ENCODE measurements at regions not wholly inside any gene's neighbourhood (a gene's known extent, or its start where the extent isn't known, plus 50 kb on each side); places are given as distances from the start of the nearest gene placed in this dataset.
A peak's percentile ranks its signal among the peaks of the same experiment; 100 is the strongest.
"Not testable (repeated sequence)": the region's sequence is repeated elsewhere in the genome, so short reads cannot be mapped to it uniquely, and the experiment has no call there.

DNA sequence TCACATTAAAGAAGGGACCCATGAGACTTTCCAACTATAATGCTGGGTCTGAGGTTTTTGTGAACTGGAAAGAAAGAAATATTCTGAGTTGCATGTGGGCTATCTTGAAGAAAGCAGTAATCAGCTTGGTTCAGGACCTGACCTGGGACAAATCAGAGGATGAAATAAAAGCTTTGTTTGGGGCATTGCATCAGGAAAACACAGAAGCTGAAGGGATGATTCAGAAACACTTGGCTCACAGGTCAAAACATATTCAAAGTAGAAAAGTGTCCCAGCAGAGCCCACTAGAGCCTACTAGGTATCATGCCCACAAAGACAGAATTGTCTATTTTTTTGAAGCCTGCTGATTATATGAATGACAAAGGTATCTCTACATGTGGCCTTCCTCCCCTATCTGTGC, 174.8 kb upstream of the TSPY4 start:
- DNase-seq (ENCODE audit: low read depth); H3K4me3 ChIP-seq (ENCODE audit: low read length): not testable (repeated sequence)
- TF ChIP-seq, protein P1, sequence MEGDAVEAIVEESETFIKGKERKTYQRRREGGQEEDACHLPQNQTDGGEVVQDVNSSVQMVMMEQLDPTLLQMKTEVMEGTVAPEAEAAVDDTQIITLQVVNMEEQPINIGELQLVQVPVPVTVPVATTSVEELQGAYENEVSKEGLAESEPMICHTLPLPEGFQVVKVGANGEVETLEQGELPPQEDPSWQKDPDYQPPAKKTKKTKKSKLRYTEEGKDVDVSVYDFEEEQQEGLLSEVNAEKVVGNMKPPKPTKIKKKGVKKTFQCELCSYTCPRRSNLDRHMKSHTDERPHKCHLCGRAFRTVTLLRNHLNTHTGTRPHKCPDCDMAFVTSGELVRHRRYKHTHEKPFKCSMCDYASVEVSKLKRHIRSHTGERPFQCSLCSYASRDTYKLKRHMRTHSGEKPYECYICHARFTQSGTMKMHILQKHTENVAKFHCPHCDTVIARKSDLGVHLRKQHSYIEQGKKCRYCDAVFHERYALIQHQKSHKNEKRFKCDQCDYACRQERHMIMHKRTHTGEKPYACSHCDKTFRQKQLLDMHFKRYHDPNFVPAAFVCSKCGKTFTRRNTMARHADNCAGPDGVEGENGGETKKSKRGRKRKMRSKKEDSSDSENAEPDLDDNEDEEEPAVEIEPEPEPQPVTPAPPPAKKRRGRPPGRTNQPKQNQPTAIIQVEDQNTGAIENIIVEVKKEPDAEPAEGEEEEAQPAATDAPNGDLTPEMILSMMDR (conservative IDR thresholded peaks at IDR 0.05; ENCODE audit: low read length), result 0 out of 2 replicates have a peak, but pooled peaks have one; percentile 4

DNA sequence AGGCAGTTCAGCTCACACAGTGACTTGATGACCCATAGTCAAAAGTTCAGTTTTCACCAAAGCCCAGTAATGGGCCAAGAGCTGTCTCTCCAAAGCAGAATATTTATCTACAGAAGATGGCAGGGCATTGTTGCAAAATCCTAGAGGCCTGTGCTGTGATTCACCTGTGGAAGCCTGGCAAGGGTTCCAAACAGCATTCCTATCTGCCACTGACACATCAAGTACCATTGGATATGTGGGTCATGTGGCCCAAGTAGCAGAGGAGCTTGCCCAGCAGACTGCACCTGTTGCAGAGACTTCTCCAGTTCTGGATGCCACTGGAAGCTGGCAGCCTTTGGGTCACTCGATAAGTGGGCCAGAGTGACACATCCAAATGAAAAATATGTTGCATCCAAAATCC, 159.6 kb upstream of the TSPY4 start:
- H3K4me3 ChIP-seq (ENCODE audit: low read length); DNase-seq (ENCODE audit: low read depth): not testable (repeated sequence)

- DNase-seq (ENCODE audit: low read depth); H3K4me3 ChIP-seq (ENCODE audit: low read length): not testable (repeated sequence)
Measured at GRCh38 chrY:9184827-9185226, 152.4 kb upstream of the TSPY4 start.

GRCh38 chrY:9207082-9207481, 130.2 kb upstream of the TSPY4 start:
- not testable (repeated sequence) for DNase-seq (ENCODE audit: low read depth); H3K4me3 ChIP-seq (ENCODE audit: low read length)

GRCh38 chrY:9226409-9226808, 110.9 kb upstream of the TSPY4 start:
- no peak overlapping the region for H3K4me3 ChIP-seq (ENCODE audit: low read length)
- TF ChIP-seq, protein P1 (conservative IDR thresholded peaks at IDR 0.05; ENCODE audit: low read length), result no peak
- DNase-seq (ENCODE audit: low read depth), result no peak

- no peak overlapping the region for H3K4me3 ChIP-seq (ENCODE audit: low read length)
- DNase-seq (ENCODE audit: low read depth), result peak; percentile 13
Measured at GRCh38 chrY:9257255-9257654, 80.0 kb upstream of the TSPY4 start.

GRCh38 chrY:9257725-9258124, 79.5 kb upstream of the TSPY4 start:
- peak; percentile 27 for DNase-seq (ENCODE audit: low read depth)
- no peak overlapping the region for H3K4me3 ChIP-seq (ENCODE audit: low read length)
- TF ChIP-seq, protein P1 (conservative IDR thresholded peaks at IDR 0.05; ENCODE audit: low read length), result no peak

More at GRCh38 chrY:9257255-9257654, 80.0 kb upstream of the TSPY4 start:
- TF ChIP-seq, protein P1 (conservative IDR thresholded peaks at IDR 0.05; ENCODE audit: low read length), result no peak

- TF ChIP-seq, protein P1 (conservative IDR thresholded peaks at IDR 0.05; ENCODE audit: low read length), result no peak
- DNase-seq (ENCODE audit: low read depth), result peak; percentile 38
- no peak overlapping the region for H3K4me3 ChIP-seq (ENCODE audit: low read length)
Measured at GRCh38 chrY:9259368-9259767, 77.9 kb upstream of the TSPY4 start.

DNA sequence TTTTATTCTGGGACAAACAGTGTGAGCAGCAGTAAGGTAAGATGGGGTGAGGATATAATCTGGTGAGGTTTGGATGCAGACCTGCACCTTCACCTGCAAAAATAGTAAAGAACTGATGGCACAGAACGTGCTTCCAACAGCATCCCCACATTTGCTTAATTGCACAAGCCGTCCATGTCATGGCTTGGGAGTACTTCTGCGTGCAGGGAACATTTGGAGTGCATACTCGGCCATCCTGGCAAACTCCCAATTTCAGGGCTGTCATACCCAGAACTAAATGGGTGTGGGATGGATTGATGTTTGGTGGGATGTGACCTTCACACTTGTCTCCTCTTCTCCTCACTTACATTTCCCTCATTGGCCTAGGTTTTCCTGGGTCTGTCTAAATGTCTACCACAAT, 76.8 kb upstream of the TSPY4 start:
- no peak for DNase-seq (ENCODE audit: low read depth)
- H3K4me3 ChIP-seq (ENCODE audit: low read length), result no peak overlapping the region
- TF ChIP-seq, protein P1 (conservative IDR thresholded peaks at IDR 0.05; ENCODE audit: low read length), result no peak

All from AG10803 (cell line).